Central memory CD4-positive, alpha-beta T cell (primary cell): ENCODE measurements at regions not wholly inside any gene's neighbourhood (a gene's known extent, or its start where the extent isn't known, plus 50 kb on each side); places are given as distances from the start of the nearest gene placed in this dataset.
A peak's percentile ranks its signal among the peaks of the same experiment; 100 is the strongest.

ENCODE experiments used
- DNase-seq: peaks from one replicate; pipeline ENCODE4 v3.0.0; 2022

DNA sequence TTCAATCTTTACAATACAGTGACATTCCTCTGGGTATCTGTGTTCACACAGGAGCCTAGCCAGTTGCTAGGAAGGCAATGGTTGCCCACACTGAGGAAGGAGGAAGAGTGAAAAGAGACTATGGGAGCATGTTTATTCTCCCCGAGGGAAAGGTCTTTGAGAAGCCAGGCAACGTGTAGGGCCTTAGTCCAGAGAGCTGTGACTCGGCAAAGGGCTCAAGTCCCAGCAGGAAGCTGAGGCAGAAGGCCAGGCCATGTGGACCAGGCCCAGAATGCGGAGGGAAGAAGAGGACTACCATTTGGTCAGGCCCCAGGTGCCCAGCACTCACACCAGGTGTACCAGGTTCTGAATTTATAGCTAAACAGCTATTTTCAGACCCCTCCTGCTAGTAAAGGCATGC lies 136.6 kb upstream of the DMAC1 start:
- DNase-seq = no peak

DNA sequence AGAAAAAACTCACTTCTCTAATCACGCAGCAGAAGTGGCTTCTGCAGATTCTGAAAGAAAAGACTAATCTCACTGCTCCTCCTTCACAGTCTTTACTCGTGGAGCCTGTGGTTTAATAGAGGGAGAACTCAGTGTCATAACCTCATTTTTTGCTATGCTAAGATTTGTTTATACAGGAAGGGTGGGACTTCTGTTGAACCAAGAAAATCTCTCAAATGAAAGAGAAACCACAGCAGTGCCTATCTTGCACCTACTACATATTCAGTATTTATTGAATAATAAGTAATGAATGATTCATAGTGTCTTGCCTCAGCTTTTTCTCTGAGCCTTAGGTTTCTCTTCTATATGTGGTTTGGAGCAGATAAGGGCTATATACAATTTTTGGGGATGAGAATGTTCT lies 136.1 kb upstream of the DMAC1 start:
- peak; percentile 76 for DNase-seq

- no peak for DNase-seq
Measured at GRCh38 chr9:7932767-7933166, 133.2 kb upstream of the DMAC1 start.

GRCh38 chr9:7930613-7931012 lies 131.0 kb upstream of the DMAC1 start:
- no peak for DNase-seq

DNA sequence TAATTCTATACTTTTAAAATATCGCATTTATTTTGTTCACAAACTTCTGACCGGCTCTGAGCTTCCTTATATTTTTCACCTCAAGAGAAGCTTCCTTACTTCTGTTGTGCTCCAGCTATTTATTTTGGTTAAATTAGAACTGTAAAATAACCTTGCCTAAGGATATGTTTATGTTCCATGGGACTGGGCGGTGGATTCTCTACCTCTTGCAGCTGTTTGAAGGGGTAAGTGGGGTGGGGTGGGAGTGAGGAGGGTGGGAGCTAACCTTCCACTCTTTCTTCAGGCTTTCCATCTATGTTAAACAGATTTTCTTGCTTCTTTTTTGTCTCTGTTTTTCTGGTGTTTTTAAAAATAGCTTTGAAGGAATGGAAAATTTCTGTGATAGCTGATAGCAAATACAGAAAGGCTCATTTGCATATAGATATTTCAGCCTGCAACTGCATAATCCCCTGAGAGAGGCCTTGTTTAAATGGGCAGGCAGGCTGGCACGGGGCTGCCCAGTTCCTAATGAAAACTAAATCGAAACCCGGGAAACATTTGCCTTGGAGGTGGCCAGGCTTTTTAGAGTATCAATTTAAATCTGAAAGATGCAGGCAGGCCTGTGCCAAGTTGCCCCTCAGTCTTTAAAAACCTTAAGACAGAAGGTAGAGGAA lies 122.1 kb upstream of the DMAC1 start:
- no peak for DNase-seq

- DNase-seq = no peak
Measured at GRCh38 chr9:7912037-7912535, 112.5 kb upstream of the DMAC1 start.

DNA sequence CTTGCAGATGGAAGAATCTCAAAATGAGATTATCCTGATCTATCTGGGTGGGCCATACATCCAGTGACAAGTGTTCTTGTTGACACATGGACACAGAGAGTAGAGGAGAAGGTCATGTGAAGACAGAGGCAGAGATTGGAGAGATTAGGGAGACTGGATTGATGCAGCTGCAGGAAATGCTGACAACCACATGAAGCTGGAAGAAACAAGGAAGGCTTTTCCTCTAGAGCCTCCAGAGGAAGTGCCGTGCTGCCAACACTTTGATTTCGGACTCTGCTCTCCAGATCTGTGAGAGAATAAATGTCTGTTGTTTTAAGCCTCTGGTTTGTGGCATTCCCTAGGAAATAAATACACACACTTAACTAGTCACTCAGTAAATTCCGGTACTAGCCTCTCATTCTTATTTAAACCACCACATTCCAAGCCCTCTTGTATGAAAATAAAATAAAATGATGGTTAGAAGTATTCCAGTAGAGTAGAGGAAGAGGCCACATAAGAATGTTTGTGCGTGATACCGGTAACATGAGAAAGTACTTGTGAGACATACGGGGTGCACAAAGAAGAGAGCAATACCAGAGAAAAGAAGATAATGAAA lies 110.9 kb upstream of the DMAC1 start:
- no peak for DNase-seq

GRCh38 chr9:7909537-7909936 lies 110.0 kb upstream of the DMAC1 start:
- DNase-seq = no peak

- DNase-seq = no peak
Measured at GRCh38 chr9:7907551-7908337, 108.2 kb upstream of the DMAC1 start.

DNA sequence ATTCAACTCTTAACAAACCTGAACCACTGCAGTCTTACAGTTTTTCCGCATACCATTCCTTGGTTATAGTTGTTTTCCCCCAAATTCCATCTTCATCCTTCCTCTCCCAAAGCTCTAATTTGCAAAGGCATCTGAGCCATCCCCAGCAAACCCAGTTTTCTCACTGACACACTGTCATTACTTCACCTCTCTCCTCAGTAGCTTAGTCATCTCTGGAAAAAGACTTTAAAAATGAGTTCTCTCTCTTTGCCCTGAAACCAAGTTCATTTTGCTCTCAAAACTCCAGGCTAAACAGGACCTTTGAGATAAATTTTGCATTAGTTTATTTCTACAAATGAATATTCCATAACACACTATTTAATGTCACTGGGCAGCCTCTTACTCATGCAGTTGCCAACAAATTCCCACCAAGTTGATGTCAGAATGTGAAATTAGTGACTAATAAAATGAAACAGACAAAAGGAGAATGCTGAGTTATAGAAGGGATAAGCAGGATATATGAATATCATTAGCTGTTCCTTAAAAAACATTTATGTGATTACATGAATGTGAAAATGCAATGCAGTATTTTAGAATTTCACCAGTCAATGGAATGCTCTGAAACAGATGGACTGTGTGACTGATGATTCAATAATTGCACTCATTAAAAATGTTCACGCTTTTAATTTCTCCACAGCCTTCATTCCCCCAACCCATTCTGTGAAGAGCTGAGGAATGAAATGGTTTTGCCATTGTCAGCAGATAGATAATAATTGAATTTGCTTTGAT lies 107.4 kb upstream of the DMAC1 start:
- no peak for DNase-seq

DNA sequence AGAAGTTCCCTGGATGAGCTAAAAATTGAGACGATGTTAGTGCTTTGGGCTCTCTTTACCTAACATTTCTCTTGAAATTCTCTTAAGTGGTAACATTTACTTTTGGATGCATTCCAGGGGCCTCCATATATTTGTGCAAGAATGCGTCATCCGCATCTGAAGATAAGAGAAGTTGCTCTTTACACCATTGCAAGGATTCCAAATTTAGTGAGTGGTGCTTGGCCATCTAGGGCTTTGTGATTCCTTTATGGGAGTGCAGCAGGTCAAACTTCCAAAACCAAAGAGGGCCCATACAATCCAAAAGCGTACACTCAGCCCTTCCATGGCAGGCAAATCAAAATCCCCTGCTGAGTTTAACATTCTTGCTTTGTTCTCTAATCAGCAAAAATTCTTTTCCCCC lies 102.0 kb upstream of the DMAC1 start:
- no peak for DNase-seq

- DNase-seq = no peak
Measured at GRCh38 chr9:7900541-7900940, 101.0 kb upstream of the DMAC1 start.

DNA sequence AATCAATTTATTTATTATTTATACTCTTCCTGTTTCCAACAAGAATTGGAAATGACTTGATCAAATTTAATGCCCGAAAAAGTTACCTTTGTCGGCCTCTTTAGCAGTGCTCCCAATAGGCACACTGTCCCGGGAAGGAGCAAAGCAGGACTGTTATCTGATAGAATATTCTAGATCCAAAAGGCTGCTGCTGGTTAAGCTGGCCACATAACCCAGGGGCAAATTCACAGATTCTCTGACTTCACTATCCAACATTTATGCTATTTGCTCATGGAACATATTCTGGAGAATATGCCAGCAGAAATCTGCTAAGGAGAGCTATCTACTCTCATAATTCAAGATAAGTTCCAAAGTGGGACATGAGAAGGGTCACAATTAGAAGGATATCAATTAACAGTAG lies 100.2 kb upstream of the DMAC1 start:
- no peak for DNase-seq

DNA sequence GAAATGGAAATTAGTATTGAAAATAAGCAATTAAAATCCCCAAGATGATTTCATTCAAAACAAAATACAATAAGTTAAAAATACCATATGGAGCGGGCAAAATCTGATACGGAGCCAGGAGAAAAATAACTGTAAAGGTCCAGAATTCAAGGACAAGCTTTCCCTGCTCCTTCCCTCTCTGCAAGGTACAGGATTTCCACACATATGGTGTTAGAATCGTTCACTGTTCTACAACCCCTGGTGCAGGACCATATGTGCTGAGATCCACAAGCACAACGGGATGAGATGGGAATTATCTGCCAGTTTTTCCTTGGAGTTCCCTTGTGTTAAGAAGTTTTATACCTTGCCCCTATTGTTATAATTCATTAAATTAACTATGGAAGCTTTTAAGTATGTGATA lies 94.7 kb upstream of the DMAC1 start:
- DNase-seq = no peak

GRCh38 chr9:7892975-7893374 lies 93.4 kb upstream of the DMAC1 start:
- DNase-seq = no peak

DNA sequence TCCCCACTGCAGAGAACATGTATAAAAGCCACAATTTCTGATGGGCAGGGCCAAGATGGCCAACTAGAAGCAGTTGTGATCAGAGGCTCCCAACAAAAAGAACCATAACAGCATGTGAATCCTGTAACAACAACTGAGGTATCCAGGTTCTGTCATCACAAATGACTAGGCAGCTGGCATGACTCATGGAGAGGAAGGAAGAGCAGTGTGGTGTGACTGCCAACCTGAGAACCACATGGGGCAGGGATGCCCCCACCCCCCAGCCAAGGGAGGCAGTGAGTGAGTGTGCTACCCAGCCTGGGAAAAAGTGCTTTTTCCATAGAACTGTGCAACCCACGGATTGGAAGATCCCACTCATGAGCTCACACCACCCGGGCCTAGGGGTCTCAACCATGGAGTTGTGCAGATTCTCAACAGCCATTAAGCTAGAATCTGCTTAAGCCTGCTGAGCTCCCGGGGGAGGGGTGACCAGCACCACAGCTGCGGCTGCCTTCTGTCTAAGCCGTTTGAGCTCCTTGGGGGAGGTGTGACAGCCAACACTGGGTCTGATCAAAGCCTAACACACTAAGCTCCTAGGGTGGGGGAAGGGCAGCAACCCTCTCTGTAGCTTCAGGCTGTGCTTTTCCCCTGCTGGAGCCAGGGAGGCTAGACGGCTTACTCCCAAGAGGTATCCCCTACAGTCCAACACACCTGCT lies 80.1 kb upstream of the DMAC1 start:
- DNase-seq = peak; percentile 4

DNA sequence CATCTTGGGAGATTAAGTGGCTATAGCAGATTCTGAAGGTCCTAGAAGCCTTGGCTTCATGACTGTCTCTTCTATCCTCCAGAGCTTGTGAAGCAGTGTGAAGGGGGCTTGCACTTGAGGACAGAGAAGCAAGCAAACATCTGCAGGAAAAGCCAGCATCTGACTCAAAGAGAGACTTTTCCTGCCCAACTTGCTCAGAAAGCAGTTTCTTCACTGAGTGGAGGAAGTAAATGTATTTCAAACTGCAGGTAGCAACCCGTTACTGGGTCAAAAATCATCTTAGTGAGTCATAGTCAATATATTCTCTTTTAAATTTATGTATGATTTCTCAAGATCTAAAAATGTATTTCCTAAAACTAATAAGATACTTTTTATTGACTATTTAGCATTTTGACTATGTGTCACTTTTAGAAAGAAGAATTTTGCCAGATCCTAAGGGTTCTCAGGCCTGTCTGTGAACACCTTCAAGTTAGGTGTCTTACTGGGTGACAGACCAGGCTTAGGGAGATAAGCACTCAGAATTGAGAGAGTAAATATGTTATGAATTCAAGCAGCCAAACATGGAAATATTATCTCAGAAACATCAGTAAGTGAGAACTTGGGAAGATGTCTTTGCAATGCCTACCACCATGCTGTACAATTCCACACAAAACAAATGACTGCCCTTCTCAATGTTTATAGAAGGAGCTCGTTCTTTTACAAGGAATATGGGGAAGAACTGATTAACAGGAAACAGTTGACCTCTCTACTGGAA lies 72.6 kb upstream of the DMAC1 start:
- DNase-seq = no peak

GRCh38 chr9:7869340-7869739 lies 69.8 kb upstream of the DMAC1 start:
- DNase-seq = no peak

GRCh38 chr9:7862170-7862569 lies 62.6 kb upstream of the DMAC1 start:
- DNase-seq = no peak

DNA sequence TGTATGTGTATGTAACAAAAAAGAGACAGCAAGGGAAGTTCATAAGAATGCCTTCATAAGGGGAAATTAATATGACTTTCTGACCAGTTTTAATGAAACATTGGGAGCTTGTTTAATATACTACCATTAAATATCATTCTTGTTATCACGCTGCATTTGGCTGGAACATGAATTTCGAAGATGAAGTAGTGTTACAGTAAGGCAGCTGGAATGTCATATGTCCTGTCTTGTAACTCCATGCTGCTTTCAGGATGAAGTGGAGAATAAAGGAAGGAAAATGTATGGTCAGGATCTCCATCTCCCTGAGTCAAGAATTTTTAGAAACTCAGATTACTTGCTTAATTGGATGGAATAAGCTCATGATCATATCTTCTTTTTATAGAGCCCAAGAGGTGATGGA lies 61.5 kb upstream of the DMAC1 start:
- no peak for DNase-seq

- DNase-seq = no peak
Measured at GRCh38 chr9:7860335-7860709, 60.7 kb upstream of the DMAC1 start.
